OCI-LY1 (cell line): ENCODE measurements at regions not wholly inside any gene's neighbourhood (a gene's known extent, or its start where the extent isn't known, plus 50 kb on each side); places are given as distances from the start of the nearest gene placed in this dataset.

Experiments
- H2AFZ ChIP-seq: fragments of 200-600 bp; sonication (generic), shearing (Covaris generic); 2 replicates; pipeline ENCODE4 v1.6.0; 2014; ENCODE audit warnings: antibody characterized with exemption, mild to moderate bottlenecking, low read length
- H3F3A ChIP-seq: fragments of 200-600 bp; sonication (generic), shearing (Covaris generic); 2 replicates; pipeline ENCODE4 v1.6.0; 2014; ENCODE audit warnings: mild to moderate bottlenecking, antibody characterized with exemption, low read length, moderate library complexity; ENCODE audit not compliant: insufficient read depth
- H3K27ac ChIP-seq: fragments of 200-600 bp; sonication (generic); 2 replicates; pipeline ENCODE4 v1.5.1; 2014; ENCODE audit warnings: low read length, mixed run types, mild to moderate bottlenecking, low read depth; ENCODE audit not compliant: poor library complexity, severe bottlenecking
- H3K27me3 ChIP-seq: fragments of 200-600 bp; sonication (generic); 2 replicates; pipeline ENCODE4 v1.6.0; 2014; ENCODE audit warnings: antibody characterized with exemption, mild to moderate bottlenecking, low read length, moderate library complexity; ENCODE audit not compliant: insufficient read depth
- H3K36me3 ChIP-seq: fragments of 200-600 bp; sonication (generic); 2 replicates; pipeline ENCODE4 v1.6.1; 2014; ENCODE audit warnings: mild to moderate bottlenecking, antibody characterized with exemption, low read length, moderate library complexity, mixed read lengths; ENCODE audit not compliant: insufficient read depth
- H3K4me1 ChIP-seq: fragments of 200-600 bp; sonication (generic); 2 replicates; pipeline ENCODE4 v1.5.1; 2014; ENCODE audit warnings: mild to moderate bottlenecking, low read length, moderate library complexity; ENCODE audit not compliant: insufficient read depth, severe bottlenecking
- H3K4me2 ChIP-seq: fragments of 200-600 bp; sonication (generic), shearing (Covaris generic); 2 replicates; pipeline ENCODE4 v1.6.1; 2014; ENCODE audit warnings: low read length
- H3K4me3 ChIP-seq: fragments of 200-600 bp; sonication (generic); 2 replicates; pipeline ENCODE4 v1.5.1; 2014; ENCODE audit warnings: low read length, low read depth, mild to moderate bottlenecking, mixed read lengths; ENCODE audit not compliant: poor library complexity, severe bottlenecking
- H3K79me2 ChIP-seq: fragments of 200-600 bp; shearing (Covaris generic); 2 replicates; pipeline ENCODE4 v1.6.1; 2016; ENCODE audit warnings: mixed run types, low read length, mixed read lengths; ENCODE audit not compliant: insufficient read depth
- H3K9ac ChIP-seq: fragments of 200-600 bp; sonication (generic), shearing (Covaris generic); 2 replicates; pipeline ENCODE4 v1.6.1; 2014; ENCODE audit warnings: mild to moderate bottlenecking, low read length, mixed read lengths
- H3K9me2 ChIP-seq: fragments of 200-600 bp; sonication (generic), shearing (Covaris generic); 2 replicates; pipeline ENCODE4 v1.6.1; 2014; ENCODE audit warnings: low read depth, mild to moderate bottlenecking, low read length, mixed read lengths
- H3K9me3 ChIP-seq: fragments of 200-600 bp; shearing (Covaris generic); 2 replicates; pipeline ENCODE4 v1.6.1; 2014; ENCODE audit warnings: low read length, mixed read lengths
- H4K20me1 ChIP-seq: fragments of 200-600 bp; sonication (generic), shearing (Covaris generic); 2 replicates; pipeline ENCODE4 v1.6.0; 2016; ENCODE audit warnings: mild to moderate bottlenecking, low read length; ENCODE audit not compliant: insufficient read depth
- CTCF ChIP-seq: fragments of 200-600 bp; sonication (generic), shearing (Covaris generic); IDR thresholded peaks from 2 replicates; pipeline ENCODE4 v1.5.1; 2017; ENCODE audit warnings: mild to moderate bottlenecking, antibody characterized with exemption, low read length, moderate library complexity, mixed read lengths
- EZH2 ChIP-seq: fragments of 200-600 bp; sonication (generic), shearing (Covaris generic); IDR thresholded peaks from 2 replicates; pipeline ENCODE4 v1.8.0; 2017; ENCODE audit warnings: borderline replicate concordance, mixed run types, mild to moderate bottlenecking, antibody characterized with exemption, low read length, moderate library complexity, mixed read lengths

GRCh38 chr12:89206390-89206789, 145.9 kb downstream of the DUSP6 start:
- H4K20me1 ChIP-seq: no peaks in the 10 kb centered on the region
- H3K27ac ChIP-seq: no peak overlapping the region
- H3K9ac ChIP-seq: no peak overlapping the region
- H3K4me2 ChIP-seq: no peak overlapping the region
- no peaks in the 10 kb centered on the region for H3K79me2 ChIP-seq
- no peaks in the 10 kb centered on the region for H3K4me1 ChIP-seq
- no peaks in the 10 kb centered on the region for H3K36me3 ChIP-seq
- H3F3A ChIP-seq: no peaks in the 10 kb centered on the region
- H3K9me3 ChIP-seq: no peaks in the 10 kb centered on the region
- no peaks in the 10 kb centered on the region for H3K27me3 ChIP-seq
- H3K4me3 ChIP-seq: no peak overlapping the region
- TF ChIP-seq EZH2 (no peak), CTCF (no peak)
- H2AFZ ChIP-seq: no peak overlapping the region
- H3K9me2 ChIP-seq: no peaks in the 10 kb centered on the region

- no peaks in the 10 kb centered on the region for H3K79me2 ChIP-seq
- H3F3A ChIP-seq: no peaks in the 10 kb centered on the region
- no peak for TF ChIP-seq CTCF
- H3K4me2 ChIP-seq: no peak overlapping the region
- H2AFZ ChIP-seq: no peak overlapping the region
- no peaks in the 10 kb centered on the region for H4K20me1 ChIP-seq
- H3K4me1 ChIP-seq: no peaks in the 10 kb centered on the region
- H3K9me3 ChIP-seq: no peaks in the 10 kb centered on the region
- no peak overlapping the region for H3K4me3 ChIP-seq
- H3K36me3 ChIP-seq: no peaks in the 10 kb centered on the region
- no peak overlapping the region for H3K9ac ChIP-seq
- H3K9me2 ChIP-seq: no peaks in the 10 kb centered on the region
- no peak overlapping the region for H3K27ac ChIP-seq
- no peaks in the 10 kb centered on the region for H3K27me3 ChIP-seq
Observed at GRCh38 chr12:89205517-89205916, 146.8 kb downstream of the DUSP6 start.

GRCh38 chr12:89203144-89203543, 149.2 kb downstream of the DUSP6 start:
- no peaks in the 10 kb centered on the region for H4K20me1 ChIP-seq
- no peak overlapping the region for H3K4me3 ChIP-seq
- H3K79me2 ChIP-seq: no peaks in the 10 kb centered on the region
- no peaks in the 10 kb centered on the region for H3K4me1 ChIP-seq
- H2AFZ ChIP-seq: no peak overlapping the region
- no peak overlapping the region for H3K27ac ChIP-seq
- no peak for TF ChIP-seq EZH2
- TF ChIP-seq CTCF: no peak
- H3K4me2 ChIP-seq: no peak overlapping the region
- no peaks in the 10 kb centered on the region for H3K9me2 ChIP-seq
- no peaks in the 10 kb centered on the region for H3K27me3 ChIP-seq
- H3K9ac ChIP-seq: no peak overlapping the region
- H3K36me3 ChIP-seq: no peaks in the 10 kb centered on the region
- H3K9me3 ChIP-seq: no peaks in the 10 kb centered on the region
- no peaks in the 10 kb centered on the region for H3F3A ChIP-seq
